ENCODE measurements at regions not wholly inside any gene's neighbourhood (a gene's known extent, or its start where the extent isn't known, plus 50 kb on each side); places are given as distances from the start of the nearest gene placed in this dataset.

DNA sequence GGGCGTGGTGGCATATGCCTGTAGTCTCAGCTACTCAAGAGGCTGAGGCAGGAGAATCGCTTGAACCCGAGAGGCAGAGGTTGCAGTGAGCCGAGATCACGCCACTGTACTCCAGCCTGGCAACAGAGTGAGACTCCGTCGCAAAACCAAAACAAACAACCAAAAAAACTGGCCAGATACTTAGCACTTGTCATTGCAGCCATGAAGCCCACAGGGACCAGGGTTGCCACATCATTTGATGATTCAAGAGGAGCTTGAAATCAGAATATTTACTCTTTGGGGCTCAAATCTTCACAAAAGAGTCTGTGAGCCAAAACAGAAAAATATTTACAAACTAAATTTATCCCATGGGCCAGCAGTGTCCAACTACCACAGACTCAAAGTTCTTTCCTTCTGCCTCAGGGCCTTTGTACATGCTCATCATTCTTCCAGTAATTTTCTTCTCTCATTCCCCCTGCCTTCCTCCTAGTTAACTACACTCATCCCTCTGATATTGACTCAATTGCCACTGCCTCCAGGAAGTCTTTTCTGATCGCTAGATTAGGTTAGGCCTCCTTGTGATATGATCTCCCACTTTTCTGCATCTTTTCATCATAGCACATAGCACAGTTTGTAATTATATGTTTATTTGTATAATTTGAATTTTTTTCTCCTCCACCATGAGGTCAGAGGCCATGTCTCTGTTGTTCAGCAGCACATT lies 130.8 kb upstream of the PLEKHG7 start:
- H3K27ac ChIP-seq (ENCODE audit: low read depth, low read length), result no peak overlapping the region
- Mint-ChIP-seq H3K27me3 (no peaks in the 10 kb centered on the region), H3K4me3 (no peak overlapping the region), H3K9me3 (peaks cover 0 to 4% (median 1%) of the 10 kb centered on the region in 8 donors), H3K27ac (peak overlapping the region in 4 of 7 donors; percentile 10 to 76 (median 32)), H3K4me1 (peaks cover 4 to 10% (median 7%) of the 10 kb centered on the region in 4 donors), H3K36me3 (peaks cover 2 to 4% of the 10 kb centered on the region in 2 donors)
- intact Hi-C loops (cut with micrococcal nuclease), result loop anchor here (2.0 kb wide), 4 partner anchors 69 to 695 kb away; no protein-coding TSS in a partner anchor
- ChIA-PET CTCF (ENCODE audit: partially characterized antibody) (interaction anchor here (0.6 to 6.6 kb wide), 19 partner anchors 8 to 1190 kb away, joined by 3 to 50 read pairs (median 7); partner anchors contain the start of gene BTG1), POLR2A (ENCODE audit: partially characterized antibody) (interaction anchor here (11.7 kb wide), 1 partner anchor 428 kb away, joined by 220 read pairs; the partner anchor contains the start of gene BTG1)
- H3K4me3 ChIP-seq (ENCODE audit: low read length in 2 of 2), result no peak overlapping the region
- no peaks in the 10 kb centered on the region for H3K36me3 ChIP-seq (ENCODE audit: insufficient read depth, low read length)
- DNase-seq, result no peak
- H3K4me1 ChIP-seq (ENCODE audit: insufficient read depth, low read length), result peaks cover 26% of the 10 kb centered on the region
- H3K27me3 ChIP-seq (ENCODE audit: insufficient read depth, low read length), result no peaks in the 10 kb centered on the region
- no peaks in the 10 kb centered on the region for H3K9me3 ChIP-seq (ENCODE audit: control insufficient read depth in 1 of 2, low read length in 2 of 2)

DNA sequence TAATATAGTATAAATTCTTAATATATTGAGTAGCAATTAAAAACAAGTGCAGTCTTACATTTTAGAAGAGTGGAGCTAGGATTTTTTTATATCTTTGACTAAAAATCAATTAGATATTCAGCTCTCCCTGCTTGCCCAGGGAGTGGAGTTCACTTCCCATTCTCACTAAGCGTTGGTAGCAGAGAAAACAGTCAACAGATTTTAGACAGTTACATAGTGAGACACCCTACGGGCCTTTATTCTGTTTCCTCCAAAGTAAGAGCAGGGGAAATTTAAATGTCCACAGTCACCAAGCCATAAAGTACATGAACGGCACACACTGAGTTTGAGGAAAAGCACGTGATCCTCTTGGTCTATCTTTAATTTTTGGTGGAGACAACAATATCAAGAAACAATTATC lies 131.6 kb upstream of the PLEKHG7 start:
- intact Hi-C loops (cut with micrococcal nuclease), result loop anchor here (2.0 kb wide), 4 partner anchors 68 to 694 kb away; no protein-coding TSS in a partner anchor
- H3K36me3 Mint-ChIP-seq, result peaks cover 2 to 6% of the 10 kb centered on the region in 2 donors

DNA sequence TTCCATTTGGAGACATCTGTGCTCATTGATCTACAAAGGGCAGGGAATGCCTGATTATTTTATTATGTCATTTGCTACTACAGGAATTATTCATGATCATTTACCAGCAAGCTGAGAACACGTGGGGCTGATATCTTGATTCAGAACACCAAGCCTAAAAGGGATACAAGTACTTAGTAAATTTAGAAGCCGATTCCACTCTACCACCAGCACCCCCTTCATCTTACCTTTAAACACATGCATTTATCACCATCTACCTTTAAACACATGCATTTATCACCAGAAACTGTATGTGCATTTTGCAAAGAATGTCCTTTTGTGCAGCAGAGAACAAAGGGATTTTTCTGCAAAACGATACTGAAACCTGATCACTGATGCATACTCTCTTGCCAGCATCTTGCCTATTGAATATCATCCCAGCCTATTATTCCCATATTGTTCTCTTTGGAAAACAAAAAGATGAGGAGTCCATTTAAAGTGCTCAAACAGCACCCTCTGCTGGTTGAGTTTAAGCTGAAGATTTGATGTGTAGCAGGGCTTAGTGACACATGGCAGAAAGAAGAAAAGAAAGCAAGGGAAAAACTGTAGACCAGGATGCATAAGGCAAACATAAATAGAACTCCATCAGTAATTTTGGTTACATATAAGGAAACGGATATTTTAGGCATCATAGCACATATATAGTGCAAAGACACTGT lies 132.6 kb upstream of the PLEKHG7 start:
- DNase-seq, result peak; percentile 54 to 76 (median 74)
- no peak overlapping the region for H3K4me3 Mint-ChIP-seq
- peaks cover 4 to 17% (median 10%) of the 10 kb centered on the region in 4 donors for H3K4me1 Mint-ChIP-seq
- H3K9me3 Mint-ChIP-seq, result peaks cover 2 to 15% (median 7%) of the 10 kb centered on the region in 8 donors
- H3K36me3 Mint-ChIP-seq, result peaks cover 5 to 10% of the 10 kb centered on the region in 2 donors
- peaks cover 26% of the 10 kb centered on the region for H3K4me1 ChIP-seq (ENCODE audit: insufficient read depth, low read length)
- POLR2A ChIA-PET (ENCODE audit: partially characterized antibody), result interaction anchor here (0.6 to 11.7 kb wide), 27 partner anchors 13 to 1188 kb away, joined by 3 to 220 read pairs (median 6); partner anchors contain the start of gene BTG1
- no peak overlapping the region for H3K27ac Mint-ChIP-seq
- intact Hi-C loops (cut with micrococcal nuclease), result loop anchor here (1.0 to 2.0 kb wide), 15 partner anchors 24 to 1209 kb away; no protein-coding TSS in a partner anchor
- no peak overlapping the region for H3K4me3 ChIP-seq (ENCODE audit: low read length in 2 of 2)
- no peaks in the 10 kb centered on the region for H3K36me3 ChIP-seq (ENCODE audit: insufficient read depth, low read length)
- H3K27ac ChIP-seq (ENCODE audit: low read depth, low read length), result no peak overlapping the region
- no peaks in the 10 kb centered on the region for H3K9me3 ChIP-seq (ENCODE audit: control insufficient read depth in 1 of 2, low read length in 2 of 2)
- no peaks in the 10 kb centered on the region for H3K27me3 ChIP-seq (ENCODE audit: insufficient read depth, low read length)
- CTCF ChIA-PET (ENCODE audit: partially characterized antibody), result interaction anchor here (0.6 to 6.6 kb wide), 34 partner anchors 13 to 1191 kb away, joined by 3 to 50 read pairs (median 6); partner anchors contain the start of gene BTG1
- H3K27me3 Mint-ChIP-seq, result no peaks in the 10 kb centered on the region

More for the DNA sequence above, 131.6 kb upstream of the PLEKHG7 start:
- Mint-ChIP-seq H3K27me3 (no peaks in the 10 kb centered on the region), H3K9me3 (peaks cover 0 to 10% (median 5%) of the 10 kb centered on the region in 8 donors), H3K4me3 (no peak overlapping the region), H3K27ac (peak overlapping the region in 3 of 7 donors; percentile 32 to 67 (median 43)), H3K4me1 (peaks cover 4 to 12% (median 9%) of the 10 kb centered on the region in 4 donors)
- peaks cover 26% of the 10 kb centered on the region for H3K4me1 ChIP-seq (ENCODE audit: insufficient read depth, low read length)
- no peaks in the 10 kb centered on the region for H3K9me3 ChIP-seq (ENCODE audit: control insufficient read depth in 1 of 2, low read length in 2 of 2)
- no peak overlapping the region for H3K4me3 ChIP-seq (ENCODE audit: low read length in 2 of 2)
- CTCF ChIA-PET (ENCODE audit: partially characterized antibody), result interaction anchor here (0.9 to 6.6 kb wide), 27 partner anchors 9 to 1192 kb away, joined by 3 to 50 read pairs (median 7); partner anchors contain the start of gene BTG1
- no peaks in the 10 kb centered on the region for H3K36me3 ChIP-seq (ENCODE audit: insufficient read depth, low read length)
- DNase-seq, result no peak
- no peak overlapping the region for H3K27ac ChIP-seq (ENCODE audit: low read depth, low read length)
- no peaks in the 10 kb centered on the region for H3K27me3 ChIP-seq (ENCODE audit: insufficient read depth, low read length)
- POLR2A ChIA-PET (ENCODE audit: partially characterized antibody), result interaction anchor here (0.9 to 11.7 kb wide), 6 partner anchors 23 to 759 kb away, joined by 3 to 220 read pairs (median 9); partner anchors contain the start of gene BTG1

DNA sequence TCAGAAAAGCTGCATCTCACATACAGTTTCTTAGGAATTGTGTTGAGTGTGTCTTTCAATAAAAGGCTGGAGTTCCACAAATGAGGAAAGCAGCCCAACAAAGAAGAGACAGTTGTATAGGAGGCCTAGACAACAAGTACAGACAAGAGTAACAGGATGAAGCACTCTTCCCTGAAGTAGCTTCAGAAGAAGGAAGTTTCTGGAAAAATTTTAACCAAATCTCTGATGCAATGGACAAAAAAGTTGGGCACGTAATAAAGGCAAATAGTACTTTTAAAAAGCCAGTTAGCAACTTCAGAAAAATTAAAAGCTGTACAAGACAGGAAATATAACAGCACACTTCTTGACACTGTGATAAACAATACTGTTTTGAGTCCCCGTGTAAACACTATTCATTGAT lies 134.1 kb upstream of the PLEKHG7 start:
- Histone ChIP-seq H3K9me3 (ENCODE audit: control insufficient read depth in 1 of 2, low read length in 2 of 2) (no peaks in the 10 kb centered on the region), H3K27me3 (ENCODE audit: insufficient read depth, low read length) (no peaks in the 10 kb centered on the region), H3K4me1 (ENCODE audit: insufficient read depth, low read length) (peaks cover 26% of the 10 kb centered on the region), H3K4me3 (ENCODE audit: low read length in 2 of 2) (no peak overlapping the region), H3K27ac (ENCODE audit: low read depth, low read length) (no peak overlapping the region), H3K36me3 (ENCODE audit: insufficient read depth, low read length) (no peaks in the 10 kb centered on the region)
- no peaks in the 10 kb centered on the region for H3K27me3 Mint-ChIP-seq
- ChIA-PET CTCF (ENCODE audit: partially characterized antibody) (interaction anchor here (1.0 to 4.9 kb wide), 17 partner anchors 11 to 1187 kb away, joined by 3 to 50 read pairs (median 5); no protein-coding TSS in a partner anchor), POLR2A (ENCODE audit: partially characterized antibody) (interaction anchor here (0.6 to 11.7 kb wide), 16 partner anchors 12 to 538 kb away, joined by 3 to 220 read pairs (median 7); partner anchors contain the start of gene BTG1)
- peaks cover 2 to 19% (median 8%) of the 10 kb centered on the region in 8 donors for H3K9me3 Mint-ChIP-seq
- intact Hi-C loops (cut with micrococcal nuclease), result no loop called here
- H3K36me3 Mint-ChIP-seq, result peaks cover 6 to 10% of the 10 kb centered on the region in 2 donors
- no peak for DNase-seq
- no peak overlapping the region for H3K4me3 Mint-ChIP-seq
- peaks cover 4 to 11% (median 6%) of the 10 kb centered on the region in 4 donors for H3K4me1 Mint-ChIP-seq
- no peak overlapping the region for H3K27ac Mint-ChIP-seq

DNA sequence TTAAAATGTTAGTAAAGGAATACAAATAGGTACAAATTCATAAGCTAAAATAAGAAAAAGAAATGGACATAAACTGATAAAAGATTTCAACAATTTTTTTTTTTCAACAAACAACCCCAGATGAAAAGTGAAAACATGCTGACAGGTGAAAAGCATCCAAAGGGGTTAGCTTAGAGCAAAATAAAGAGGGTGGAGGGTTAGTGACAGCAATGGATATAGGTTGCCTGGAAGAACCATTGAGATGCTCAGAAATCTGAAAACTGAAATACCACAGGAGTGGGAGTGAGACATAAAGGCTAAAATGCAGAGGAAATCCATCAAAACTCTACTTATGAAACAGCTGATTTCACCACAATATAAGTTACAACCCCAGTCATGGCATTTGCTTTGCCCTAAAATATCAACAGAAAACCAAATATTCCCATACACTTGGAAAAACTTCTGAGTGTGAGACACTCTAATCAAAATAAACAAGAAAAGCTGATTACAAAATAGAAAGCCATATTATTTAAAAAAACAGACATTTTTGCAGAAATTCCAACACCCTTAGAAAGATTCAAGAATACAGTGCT lies 136.3 kb upstream of the PLEKHG7 start:
- Histone ChIP-seq H3K4me1 (ENCODE audit: insufficient read depth, low read length) (peaks cover 26% of the 10 kb centered on the region), H3K27ac (ENCODE audit: low read depth, low read length) (no peak overlapping the region), H3K27me3 (ENCODE audit: insufficient read depth, low read length) (no peaks in the 10 kb centered on the region), H3K4me3 (ENCODE audit: low read length in 2 of 2) (no peak overlapping the region), H3K36me3 (ENCODE audit: insufficient read depth, low read length) (no peaks in the 10 kb centered on the region), H3K9me3 (ENCODE audit: control insufficient read depth in 1 of 2, low read length in 2 of 2) (no peaks in the 10 kb centered on the region)
- CTCF ChIA-PET (ENCODE audit: partially characterized antibody), result interaction anchor here (0.9 to 1.9 kb wide), 4 partner anchors 9 to 149 kb away, joined by 3 to 12 read pairs (median 6); no protein-coding TSS in a partner anchor
- no peak for DNase-seq
- H3K9me3 Mint-ChIP-seq, result peaks cover 3 to 19% (median 7%) of the 10 kb centered on the region in 8 donors
- peak overlapping the region in 2 of 7 donors; percentile 20 to 70 for H3K27ac Mint-ChIP-seq
- H3K27me3 Mint-ChIP-seq, result no peaks in the 10 kb centered on the region
- POLR2A ChIA-PET (ENCODE audit: partially characterized antibody), result interaction anchor here (0.9 to 11.7 kb wide), 3 partner anchors 16 to 422 kb away, joined by 3 to 220 read pairs (median 4); partner anchors contain the start of gene BTG1
- H3K4me1 Mint-ChIP-seq, result peaks cover 4 to 21% (median 10%) of the 10 kb centered on the region in 4 donors
- no peak overlapping the region for H3K4me3 Mint-ChIP-seq
- peaks cover 6 to 10% of the 10 kb centered on the region in 2 donors for H3K36me3 Mint-ChIP-seq
- intact Hi-C loops (cut with micrococcal nuclease), result no loop called here

DNA sequence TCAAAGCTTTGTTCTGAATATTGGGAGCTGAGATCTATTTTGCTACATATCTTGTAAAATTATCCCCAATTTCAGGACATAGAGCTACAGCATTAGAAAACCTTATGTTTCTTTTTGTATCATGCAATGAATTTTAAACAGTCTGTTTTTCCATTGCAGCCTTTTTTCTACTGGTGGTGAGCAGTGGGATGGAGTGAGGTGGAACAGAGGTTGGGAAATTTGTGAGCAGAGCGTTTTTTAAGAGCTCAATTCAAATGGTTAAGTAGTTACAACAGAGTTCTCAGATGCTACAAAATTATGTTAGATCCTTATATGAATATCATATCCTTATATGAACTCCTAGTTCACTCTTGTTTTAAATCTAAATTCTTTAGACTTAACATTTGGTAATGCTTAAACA lies 139.0 kb upstream of the PLEKHG7 start:
- Histone ChIP-seq H3K36me3 (ENCODE audit: insufficient read depth, low read length) (no peaks in the 10 kb centered on the region), H3K9me3 (ENCODE audit: control insufficient read depth in 1 of 2, low read length in 2 of 2) (no peaks in the 10 kb centered on the region), H3K27me3 (ENCODE audit: insufficient read depth, low read length) (no peaks in the 10 kb centered on the region), H3K27ac (ENCODE audit: low read depth, low read length) (no peak overlapping the region), H3K4me1 (ENCODE audit: insufficient read depth, low read length) (peaks cover 6% of the 10 kb centered on the region), H3K4me3 (ENCODE audit: low read length in 2 of 2) (no peak overlapping the region)
- CTCF ChIA-PET (ENCODE audit: partially characterized antibody), result interaction anchor here (1.1 to 3.0 kb wide), 8 partner anchors 8 to 1182 kb away, joined by 3 to 16 read pairs (median 4); no protein-coding TSS in a partner anchor
- intact Hi-C loops (cut with micrococcal nuclease), result no loop called here
- POLR2A ChIA-PET (ENCODE audit: partially characterized antibody), result interaction anchor here (1.2 to 11.7 kb wide), 3 partner anchors 23 to 420 kb away, joined by 3 to 220 read pairs (median 9); partner anchors contain the start of gene BTG1
- Mint-ChIP-seq H3K36me3 (peaks cover 6 to 10% of the 10 kb centered on the region in 2 donors), H3K4me3 (no peak overlapping the region), H3K27me3 (no peaks in the 10 kb centered on the region), H3K9me3 (peaks cover 3 to 19% (median 9%) of the 10 kb centered on the region in 8 donors), H3K4me1 (peaks cover 8 to 30% (median 11%) of the 10 kb centered on the region in 4 donors), H3K27ac (peak overlapping the region in 1 of 7 donors; percentile 43)
- DNase-seq, result no peak
